Stimulated activated CD4-positive, alpha-beta T cell treated with anti-CD3 and anti-CD28 coated beads, TNF-alpha, amount 100 ng/mL, for 24 hours (primary cell): ENCODE measurements at regions not wholly inside any gene's neighbourhood (a gene's known extent, or its start where the extent isn't known, plus 50 kb on each side); places are given as distances from the start of the nearest gene placed in this dataset.

Experiments
- DNase-seq, 3 experiments: peaks; one replicate each; pipeline ENCODE4 v3.0.0-alpha.2; 2020; ENCODE audit warnings: low read depth in 3 of 3

DNA sequence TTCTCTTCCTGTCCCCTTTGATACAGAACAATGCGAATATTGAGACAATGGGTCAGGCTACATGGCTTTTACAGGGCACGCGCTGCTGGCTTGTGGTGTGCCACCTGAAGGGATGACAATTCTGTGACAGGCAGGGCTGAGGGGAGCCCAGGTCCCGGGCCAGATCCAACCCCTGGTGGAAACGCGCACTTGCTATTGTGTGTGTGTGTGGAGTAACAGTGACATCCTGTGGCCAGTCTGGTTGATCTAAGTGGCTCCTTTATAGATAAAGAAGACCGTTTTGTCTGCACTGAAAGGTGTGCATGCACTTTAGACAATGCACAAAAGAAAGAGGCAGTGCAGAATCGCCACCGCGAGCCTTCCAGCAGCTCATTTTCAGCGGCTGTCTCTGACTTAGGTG is 273.6 kb downstream of the HRH4 start:
- no peak for DNase-seq

- no peak for DNase-seq
These were observed 275.3 kb downstream of the HRH4 start for GRCh38 chr18:24735624-24736231.

DNA sequence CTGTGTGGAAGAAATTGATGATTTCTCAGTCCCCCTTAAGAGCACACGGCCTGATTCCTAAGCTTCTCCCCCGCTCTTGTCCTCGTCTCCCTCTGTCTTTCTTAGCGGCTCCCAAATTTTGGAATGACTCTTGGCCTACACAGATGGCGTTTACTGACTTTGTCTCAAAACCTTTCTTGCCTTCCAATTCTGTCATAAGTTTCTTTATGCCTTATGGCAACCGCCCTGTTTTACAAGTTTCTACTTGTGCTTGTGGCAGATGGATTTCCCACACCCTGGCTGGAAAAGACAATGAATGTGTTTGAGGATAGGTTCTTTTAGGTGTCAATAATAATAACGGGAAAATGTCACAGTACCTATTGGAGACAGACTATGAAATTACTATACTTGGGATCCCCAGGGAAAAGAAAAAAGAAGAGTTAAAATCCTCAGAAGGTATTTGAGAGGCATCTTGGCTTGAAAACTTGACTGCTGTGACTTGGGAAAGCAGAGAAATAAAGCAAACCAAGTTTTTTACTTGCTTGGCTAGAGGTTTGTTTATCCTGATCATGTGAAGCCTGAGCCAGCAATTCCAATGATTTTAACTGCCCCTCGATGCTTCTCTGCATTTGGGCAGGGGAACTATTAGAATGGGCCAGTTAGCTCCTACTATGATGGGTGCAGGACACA is 276.4 kb downstream of the HRH4 start:
- no peak for DNase-seq

DNA sequence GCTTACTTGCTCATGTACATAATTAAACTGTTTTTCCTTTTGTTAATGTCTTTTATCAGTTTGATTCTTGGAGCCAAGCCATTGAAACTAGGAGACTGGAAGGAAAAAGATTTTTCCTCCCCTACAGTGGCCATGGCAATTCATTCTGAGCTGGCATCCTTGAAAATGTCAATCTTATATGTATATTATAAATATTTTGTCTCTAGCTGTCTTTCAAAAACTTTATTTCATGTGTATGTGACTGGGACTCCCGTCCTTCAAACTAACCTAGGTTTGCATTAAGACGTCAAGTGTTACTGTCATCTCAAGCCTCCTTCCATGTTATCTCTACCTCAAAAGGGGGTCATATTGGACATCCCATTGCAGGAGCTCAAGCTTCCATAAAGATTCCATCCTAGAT is 280.4 kb downstream of the HRH4 start:
- DNase-seq = no peak

GRCh38 chr18:24741321-24741720 is 280.9 kb downstream of the HRH4 start:
- no peak for DNase-seq

- no peak for DNase-seq
These were observed 281.7 kb downstream of the HRH4 start for GRCh38 chr18:24741965-24742724.

- DNase-seq = no peak
These were observed 294.3 kb downstream of the HRH4 start for GRCh38 chr18:24754583-24755253.

GRCh38 chr18:24756385-24756784 is 295.9 kb downstream of the HRH4 start:
- DNase-seq = no peak

DNA sequence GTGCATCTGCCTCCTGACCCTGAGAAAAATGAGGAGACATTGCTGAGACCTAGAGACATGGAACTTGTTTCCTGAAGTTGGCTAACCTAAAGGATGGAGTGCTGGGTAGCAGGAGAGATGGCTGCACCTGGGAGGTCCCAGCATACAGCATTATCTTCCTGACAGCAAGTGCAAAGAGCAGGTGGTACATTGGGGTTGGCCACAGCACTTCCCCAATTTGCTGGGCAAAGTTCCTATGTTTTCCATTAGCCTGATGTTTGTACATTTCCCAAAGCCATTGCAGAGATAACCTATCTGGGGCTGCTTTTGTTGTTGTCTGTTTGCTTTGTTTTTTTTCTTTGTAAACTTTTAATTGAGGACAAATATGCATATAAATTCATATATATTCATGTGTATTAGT is 296.7 kb downstream of the HRH4 start:
- DNase-seq = no peak

DNA sequence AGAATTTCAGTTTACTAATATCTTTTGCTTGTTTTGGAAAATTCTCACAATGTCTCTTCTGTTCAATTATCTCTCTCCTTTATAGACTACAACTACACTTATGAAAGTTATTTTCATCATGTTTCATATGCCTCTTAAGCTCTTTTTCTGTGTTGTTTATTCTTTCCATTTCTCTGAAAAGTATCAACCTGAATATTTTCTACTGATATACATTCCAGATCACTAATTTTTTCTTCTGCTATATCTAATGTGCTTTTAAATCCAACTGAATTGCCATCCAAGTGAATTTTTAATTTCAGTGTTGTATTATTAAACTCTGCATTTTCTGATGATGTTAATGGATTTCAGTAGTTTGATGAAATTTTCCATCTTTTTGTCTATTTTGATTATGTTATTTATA is 301.3 kb downstream of the HRH4 start:
- DNase-seq = no peak

DNA sequence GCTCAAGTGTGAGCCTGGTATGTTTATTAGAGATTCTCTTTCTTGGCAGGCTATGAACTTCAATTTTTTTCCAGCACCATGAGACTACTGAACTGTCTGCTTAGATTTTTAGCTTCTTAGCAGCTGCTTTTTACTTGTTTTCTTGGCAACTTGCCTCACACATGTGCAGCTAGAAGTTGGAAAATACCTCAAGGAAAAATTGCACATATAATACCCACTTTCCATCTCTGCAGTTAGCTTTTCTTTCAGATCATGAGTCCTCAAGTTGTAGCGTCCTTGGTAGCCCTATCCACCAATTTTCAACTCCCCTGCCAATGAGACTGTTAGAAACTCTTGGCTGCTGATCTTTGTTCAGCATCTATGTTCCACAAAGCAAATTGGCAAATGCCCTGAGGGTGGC is 302.1 kb downstream of the HRH4 start:
- no peak for DNase-seq

- no peak for DNase-seq
These were observed 303.5 kb downstream of the HRH4 start for GRCh38 chr18:24763765-24764513.

- no peak for DNase-seq
These were observed 304.3 kb downstream of the HRH4 start for GRCh38 chr18:24764766-24765165.

- DNase-seq = no peak
These were observed 305.9 kb downstream of the HRH4 start for GRCh38 chr18:24766376-24766775.

DNA sequence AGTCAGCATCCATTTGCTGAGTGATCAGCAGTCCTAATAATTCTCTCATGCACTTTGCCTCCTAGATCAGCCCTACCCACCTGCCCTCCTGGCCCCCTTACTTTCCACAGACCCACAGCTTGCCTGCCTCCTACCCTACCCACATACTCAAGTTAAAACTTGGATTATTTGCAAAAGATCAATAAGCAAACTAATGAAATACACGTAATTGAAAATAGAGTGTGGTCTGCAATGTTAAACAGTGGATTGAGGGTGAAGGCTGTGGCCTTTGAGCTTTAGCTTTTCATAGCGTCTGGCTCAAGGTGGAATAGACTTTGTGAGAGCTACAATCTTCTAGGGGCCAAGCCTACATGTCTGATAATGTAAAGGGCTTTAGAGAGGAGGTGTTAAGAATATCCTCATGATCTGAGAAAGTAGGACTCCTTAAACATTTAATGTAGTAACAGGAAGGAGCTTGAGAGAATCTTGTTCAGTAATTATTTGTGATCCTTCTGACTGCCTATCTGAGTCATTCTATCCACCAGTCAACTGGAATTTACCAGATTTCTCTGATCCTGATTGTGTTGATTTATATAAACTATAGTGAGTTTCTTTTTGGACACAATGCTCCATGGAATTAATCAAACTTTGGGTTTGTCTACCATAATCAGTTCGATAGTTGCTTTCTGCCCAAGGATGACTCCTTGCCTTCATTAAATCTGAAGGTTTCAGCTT is 310.0 kb downstream of the HRH4 start:
- DNase-seq = no peak

- no peak for DNase-seq
These were observed 310.9 kb downstream of the HRH4 start for GRCh38 chr18:24771300-24771699.

- no peak for DNase-seq
These were observed 312.7 kb downstream of the HRH4 start for GRCh38 chr18:24773101-24773500.

- no peak for DNase-seq
These were observed 315.6 kb downstream of the HRH4 start for GRCh38 chr18:24776019-24776418.

- DNase-seq = no peak
These were observed 318.5 kb downstream of the HRH4 start for GRCh38 chr18:24778810-24779418.

- no peak for DNase-seq
These were observed 322.1 kb downstream of the HRH4 start for GRCh38 chr18:24782566-24782965.

GRCh38 chr18:24785019-24785418 is 324.6 kb downstream of the HRH4 start:
- no peak for DNase-seq
